ENCODE measurements at regions not wholly inside any gene's neighbourhood (a gene's known extent, or its start where the extent isn't known, plus 50 kb on each side); places are given as distances from the start of the nearest gene placed in this dataset.

DNA sequence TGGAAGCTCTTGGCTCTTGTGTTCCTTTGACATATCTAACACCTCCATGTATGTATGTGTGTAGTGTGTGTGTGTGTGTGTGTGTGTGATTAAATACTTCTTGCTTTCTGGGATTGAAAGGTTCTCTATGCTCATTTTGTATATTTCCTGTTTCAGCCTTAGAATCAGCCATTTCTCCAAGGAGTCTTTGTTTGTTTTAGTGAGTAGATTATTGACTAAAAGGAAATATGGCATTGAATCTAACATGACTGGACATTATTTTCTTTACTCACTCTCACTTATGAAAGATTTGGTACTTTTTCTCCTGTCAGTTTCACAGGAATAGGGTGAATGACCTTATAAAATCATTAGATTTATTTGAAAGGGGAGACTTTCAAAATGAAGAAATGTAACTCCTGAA lies 413.8 kb upstream of the SLC14A2 start:
- no peaks in the 10 kb centered on the region for H3K36me3 ChIP-seq (replicated peaks in 1 of 2; ENCODE audit: control insufficient read depth in 1 of 2, insufficient read depth in 2 of 2, low read length in 2 of 2)
- no TSS peak for BruUV-seq (replicated peaks)
- no peak overlapping the region for H3K27ac ChIP-seq (ENCODE audit: extremely low read length, insufficient read depth, low read length)
- H3K79me2 ChIP-seq (ENCODE audit: insufficient read depth, low read length), result no peaks in the 10 kb centered on the region
- H3K9me3 ChIP-seq (ENCODE audit: low read length), result no peaks in the 10 kb centered on the region
- CTCF ChIA-PET (ENCODE audit: low intra/inter-chr PET ratio, low total read pairs), result no interaction called here
- no peak overlapping the region for H3K9ac ChIP-seq (ENCODE audit: insufficient read depth, low read depth, low read length)
- TF ChIP-seq ZNF230 (CRISPR knock-in tag; IDR thresholded peaks at IDR 0.05) (no peak), HOXA5 (CRISPR knock-in tag; IDR thresholded peaks at IDR 0.05) (no peak), SMAD1 (CRISPR knock-in tag; IDR thresholded peaks at IDR 0.05; ENCODE audit: borderline replicate concordance, low read depth) (no peak), ZIK1 (CRISPR knock-in tag; IDR thresholded peaks at IDR 0.05; ENCODE audit: borderline replicate concordance, low read depth) (no peak), ZNF781 (CRISPR knock-in tag; IDR thresholded peaks at IDR 0.05; ENCODE audit: borderline replicate concordance, not compliant biosample characterization) (no peak), ZKSCAN1 (IDR thresholded peaks at IDR 0.05; ENCODE audit: low read length) (no peak), NPAS2 (CRISPR knock-in tag; IDR thresholded peaks at IDR 0.05; ENCODE audit: borderline replicate concordance) (no peak), ZNF263 (CRISPR knock-in tag; IDR thresholded peaks at IDR 0.05) (no peak), HMG20A (CRISPR knock-in tag; IDR thresholded peaks at IDR 0.05; ENCODE audit: borderline replicate concordance) (no peak), NFYB (CRISPR knock-in tag; IDR thresholded peaks at IDR 0.05) (no peak), TEAD2 (CRISPR knock-in tag; IDR thresholded peaks at IDR 0.05) (no peak), PHF20 (CRISPR knock-in tag; IDR thresholded peaks at IDR 0.05) (no peak)
- TF ChIP-seq, protein P1, sequence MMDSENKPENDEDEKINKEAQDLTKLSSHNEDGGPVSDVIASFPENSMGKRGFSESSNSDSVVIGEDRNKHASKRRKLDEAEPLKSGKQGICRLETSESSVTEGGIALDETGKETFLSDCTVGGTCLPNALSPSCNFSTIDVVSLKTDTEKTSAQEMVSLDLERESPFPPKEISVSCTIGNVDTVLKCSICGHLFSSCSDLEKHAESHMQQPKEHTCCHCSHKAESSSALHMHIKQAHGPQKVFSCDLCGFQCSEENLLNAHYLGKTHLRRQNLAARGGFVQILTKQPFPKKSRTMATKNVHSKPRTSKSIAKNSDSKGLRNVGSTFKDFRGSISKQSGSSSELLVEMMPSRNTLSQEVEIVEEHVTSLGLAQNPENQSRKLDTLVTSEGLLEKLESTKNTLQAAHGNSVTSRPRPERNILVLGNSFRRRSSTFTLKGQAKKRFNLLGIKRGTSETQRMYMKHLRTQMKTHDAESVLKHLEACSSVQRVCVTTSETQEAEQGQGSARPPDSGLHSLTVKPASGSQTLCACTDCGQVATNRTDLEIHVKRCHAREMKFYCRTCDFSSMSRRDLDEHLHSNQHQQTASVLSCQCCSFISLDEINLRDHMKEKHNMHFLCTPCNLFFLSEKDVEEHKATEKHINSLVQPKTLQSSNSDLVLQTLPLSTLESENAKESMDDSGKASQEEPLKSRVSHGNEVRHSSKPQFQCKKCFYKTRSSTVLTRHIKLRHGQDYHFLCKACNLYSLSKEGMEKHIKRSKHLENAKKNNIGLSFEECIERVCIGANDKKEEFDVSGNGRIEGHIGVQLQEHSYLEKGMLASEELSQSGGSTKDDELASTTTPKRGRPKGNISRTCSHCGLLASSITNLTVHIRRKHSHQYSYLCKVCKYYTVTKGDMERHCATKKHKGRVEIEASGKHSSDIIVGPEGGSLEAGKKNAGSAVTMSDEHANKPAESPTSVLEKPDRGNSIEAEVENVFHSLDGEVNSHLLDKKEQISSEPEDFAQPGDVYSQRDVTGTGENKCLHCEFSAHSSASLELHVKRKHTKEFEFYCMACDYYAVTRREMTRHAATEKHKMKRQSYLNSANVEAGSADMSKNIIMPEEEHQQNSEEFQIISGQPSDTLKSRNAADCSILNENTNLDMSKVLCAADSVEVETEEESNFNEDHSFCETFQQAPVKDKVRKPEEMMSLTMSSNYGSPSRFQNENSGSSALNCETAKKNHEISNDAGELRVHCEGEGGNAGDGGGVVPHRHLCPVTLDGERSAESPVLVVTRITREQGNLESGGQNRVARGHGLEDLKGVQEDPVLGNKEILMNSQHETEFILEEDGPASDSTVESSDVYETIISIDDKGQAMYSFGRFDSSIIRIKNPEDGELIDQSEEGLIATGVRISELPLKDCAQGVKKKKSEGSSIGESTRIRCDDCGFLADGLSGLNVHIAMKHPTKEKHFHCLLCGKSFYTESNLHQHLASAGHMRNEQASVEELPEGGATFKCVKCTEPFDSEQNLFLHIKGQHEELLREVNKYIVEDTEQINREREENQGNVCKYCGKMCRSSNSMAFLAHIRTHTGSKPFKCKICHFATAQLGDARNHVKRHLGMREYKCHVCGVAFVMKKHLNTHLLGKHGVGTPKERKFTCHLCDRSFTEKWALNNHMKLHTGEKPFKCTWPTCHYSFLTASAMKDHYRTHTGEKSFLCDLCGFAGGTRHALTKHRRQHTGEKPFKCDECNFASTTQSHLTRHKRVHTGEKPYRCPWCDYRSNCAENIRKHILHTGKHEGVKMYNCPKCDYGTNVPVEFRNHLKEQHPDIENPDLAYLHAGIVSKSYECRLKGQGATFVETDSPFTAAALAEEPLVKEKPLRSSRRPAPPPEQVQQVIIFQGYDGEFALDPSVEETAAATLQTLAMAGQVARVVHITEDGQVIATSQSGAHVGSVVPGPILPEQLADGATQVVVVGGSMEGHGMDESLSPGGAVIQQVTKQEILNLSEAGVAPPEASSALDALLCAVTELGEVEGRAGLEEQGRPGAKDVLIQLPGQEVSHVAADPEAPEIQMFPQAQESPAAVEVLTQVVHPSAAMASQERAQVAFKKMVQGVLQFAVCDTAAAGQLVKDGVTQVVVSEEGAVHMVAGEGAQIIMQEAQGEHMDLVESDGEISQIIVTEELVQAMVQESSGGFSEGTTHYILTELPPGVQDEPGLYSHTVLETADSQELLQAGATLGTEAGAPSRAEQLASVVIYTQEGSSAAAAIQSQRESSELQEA (CRISPR knock-in tag; IDR thresholded peaks at IDR 0.05; ENCODE audit: not compliant biosample characterization), result no peak
- ATAC-seq (no peak), DNase-seq (ENCODE audit: low spot score) (no peak), FAIRE-seq (no peak)
- H3K27me3 ChIP-seq (ENCODE audit: control insufficient read depth in 1 of 2, insufficient read depth in 2 of 2, low read length in 2 of 2), result no peaks in the 10 kb centered on the region; a peak in 1 of 5 replicates
- in situ Hi-C loops (cut with HindIII; ENCODE audit: extremely low pct_ligation_motif_present, low pct_unique_long_range_greater_than_20kb) (loop anchor here (25.0 kb wide), 2 partner anchors 514 to 1564 kb away; partner anchors contain the start of gene SETBP1), intact Hi-C loops (cut with micrococcal nuclease; ENCODE audit: unreplicated experiment) (no loop called here)
- no peak overlapping the region for H2AFZ ChIP-seq (ENCODE audit: low read length)
- no peak overlapping the region for H3K4me3 ChIP-seq (replicated peaks in 1 of 3; ENCODE audit: insufficient read depth in 1 of 3, low read depth in 2 of 3, low read length in 3 of 3)
- no peaks in the 10 kb centered on the region for H4K20me1 ChIP-seq (ENCODE audit: insufficient read depth, low read length)
- H3K4me1 ChIP-seq (ENCODE audit: insufficient read depth, low read length), result no peaks in the 10 kb centered on the region
- no peak overlapping the region for H3K4me2 ChIP-seq (ENCODE audit: low read depth, low read length)
- POLR2A ChIA-PET, result no interaction called here
